ENCODE measurements at regions not wholly inside any gene's neighbourhood (a gene's known extent, or its start where the extent isn't known, plus 50 kb on each side); places are given as distances from the start of the nearest gene placed in this dataset.

GRCh38 chr12:125198652-125199051 lies 133.4 kb downstream of the AACS start:
- intact Hi-C loops (cut with micrococcal nuclease; ENCODE audit: unreplicated experiment), result loop anchor here (1.0 kb wide), 1 partner anchor 48 kb away; no protein-coding TSS in a partner anchor
- TF ChIP-seq CTCF (IDR thresholded peaks at IDR 0.05; ENCODE audit: unreplicated experiment), result no peak
- CTCF ChIA-PET, result interaction anchor here (1.3 to 1.6 kb wide), 2 partner anchors 9 to 15 kb away, joined by 3 to 4 read pairs; no protein-coding TSS in a partner anchor
- Mint-ChIP-seq H3K36me3 (ENCODE audit: insufficient read depth, unreplicated experiment) (peaks cover 9% of the 10 kb centered on the region), H3K27me3 (ENCODE audit: unreplicated experiment) (peaks cover 100% of the 10 kb centered on the region), H3K27ac (ENCODE audit: unreplicated experiment) (no peak overlapping the region), H3K4me3 (ENCODE audit: low read depth, unreplicated experiment) (no peak overlapping the region), H3K4me1 (ENCODE audit: low read depth, unreplicated experiment) (peaks cover 8% of the 10 kb centered on the region), H3K9me3 (ENCODE audit: low read depth, unreplicated experiment) (no peaks in the 10 kb centered on the region)
- BruUV-seq (replicated peaks), result no TSS peak
- DNase-seq, result no peak

DNA sequence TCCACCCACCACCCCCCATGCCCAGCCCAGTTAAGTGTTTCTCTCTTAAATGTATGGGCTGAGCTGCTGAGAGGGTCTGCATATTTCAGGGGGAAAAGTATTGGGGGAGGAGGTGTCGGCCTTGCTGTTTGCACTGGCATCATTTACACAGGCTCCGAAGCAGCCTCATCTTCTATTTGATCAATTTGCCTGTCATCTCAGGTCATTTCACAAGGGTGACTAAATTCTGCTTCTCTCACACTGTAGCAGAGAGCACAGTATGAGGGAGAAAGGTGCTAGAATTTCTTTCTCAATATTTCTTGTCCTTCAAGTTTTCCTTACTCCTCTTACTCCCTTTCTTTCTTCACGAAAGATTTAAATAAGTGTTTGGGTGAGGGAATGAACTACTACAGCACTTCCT lies 135.9 kb downstream of the AACS start:
- BruUV-seq (replicated peaks), result no TSS peak
- Mint-ChIP-seq H3K27ac (ENCODE audit: unreplicated experiment) (no peak overlapping the region), H3K36me3 (ENCODE audit: insufficient read depth, unreplicated experiment) (no peaks in the 10 kb centered on the region), H3K4me3 (ENCODE audit: low read depth, unreplicated experiment) (no peak overlapping the region), H3K27me3 (ENCODE audit: unreplicated experiment) (peaks cover 87% of the 10 kb centered on the region), H3K4me1 (ENCODE audit: low read depth, unreplicated experiment) (no peaks in the 10 kb centered on the region), H3K9me3 (ENCODE audit: low read depth, unreplicated experiment) (no peaks in the 10 kb centered on the region)
- DNase-seq, result no peak
- TF ChIP-seq CTCF (IDR thresholded peaks at IDR 0.05; ENCODE audit: unreplicated experiment), result no peak
- CTCF ChIA-PET, result interaction anchor here (0.7 kb wide), 1 partner anchor 109 kb away, joined by 3 read pairs; no protein-coding TSS in a partner anchor
- intact Hi-C loops (cut with micrococcal nuclease; ENCODE audit: unreplicated experiment), result loop anchor here (5.0 kb wide), 2 partner anchors 109 to 209 kb away; partner anchors contain the start of gene BRI3BP

GRCh38 chr12:125201940-125202339 lies 136.7 kb downstream of the AACS start:
- no peak for TF ChIP-seq CTCF (IDR thresholded peaks at IDR 0.05; ENCODE audit: unreplicated experiment)
- no peak for DNase-seq
- Mint-ChIP-seq H3K27me3 (ENCODE audit: unreplicated experiment) (peaks cover 87% of the 10 kb centered on the region), H3K36me3 (ENCODE audit: insufficient read depth, unreplicated experiment) (no peaks in the 10 kb centered on the region), H3K4me3 (ENCODE audit: low read depth, unreplicated experiment) (no peak overlapping the region), H3K9me3 (ENCODE audit: low read depth, unreplicated experiment) (no peaks in the 10 kb centered on the region), H3K27ac (ENCODE audit: unreplicated experiment) (no peak overlapping the region), H3K4me1 (ENCODE audit: low read depth, unreplicated experiment) (no peaks in the 10 kb centered on the region)
- intact Hi-C loops (cut with micrococcal nuclease; ENCODE audit: unreplicated experiment), result loop anchor here (5.0 kb wide), 2 partner anchors 110 to 210 kb away; partner anchors contain the start of gene BRI3BP
- CTCF ChIA-PET, result no interaction called here
- BruUV-seq (replicated peaks), result no TSS peak

- peaks cover 87% of the 10 kb centered on the region for H3K27me3 Mint-ChIP-seq (ENCODE audit: unreplicated experiment)
- DNase-seq, result no peak
- intact Hi-C loops (cut with micrococcal nuclease; ENCODE audit: unreplicated experiment), result loop anchor here (5.0 kb wide), 2 partner anchors 110 to 210 kb away; partner anchors contain the start of gene BRI3BP
- H3K27ac Mint-ChIP-seq (ENCODE audit: unreplicated experiment), result no peak overlapping the region
- no TSS peak for BruUV-seq (replicated peaks)
- H3K9me3 Mint-ChIP-seq (ENCODE audit: low read depth, unreplicated experiment), result no peaks in the 10 kb centered on the region
- H3K4me1 Mint-ChIP-seq (ENCODE audit: low read depth, unreplicated experiment), result no peaks in the 10 kb centered on the region
- no peaks in the 10 kb centered on the region for H3K36me3 Mint-ChIP-seq (ENCODE audit: insufficient read depth, unreplicated experiment)
- TF ChIP-seq CTCF (IDR thresholded peaks at IDR 0.05; ENCODE audit: unreplicated experiment), result no peak
- CTCF ChIA-PET, result interaction anchor here (1.0 to 1.3 kb wide), 5 partner anchors 20 to 109 kb away, joined by 3 to 13 read pairs (median 3); no protein-coding TSS in a partner anchor
- H3K4me3 Mint-ChIP-seq (ENCODE audit: low read depth, unreplicated experiment), result no peak overlapping the region
These were observed 137.2 kb downstream of the AACS start for GRCh38 chr12:125202421-125202820.
